OCI-LY7 (cell line): ENCODE measurements at regions not wholly inside any gene's neighbourhood (a gene's known extent, or its start where the extent isn't known, plus 50 kb on each side); places are given as distances from the start of the nearest gene placed in this dataset.

Source experiments
- EZH2phosphoT487 ChIP-seq: fragments of 200-600 bp; sonication (generic); IDR thresholded peaks from 2 replicates; pipeline ENCODE4 v1.6.1; 2018; ENCODE audit warnings: low read depth, borderline replicate concordance, mild to moderate bottlenecking, mixed run types, antibody characterized with exemption, low read length, moderate library complexity, mixed read lengths
- TF ChIP-seq, protein P1 (sequence below): fragments of 200-600 bp; sonication (generic); conservative IDR thresholded peaks from 2 replicates; pipeline ENCODE4 v1.5.1; 2014; ENCODE audit warnings: mild to moderate bottlenecking, antibody characterized with exemption, low read length, moderate library complexity, mixed read lengths

DNA sequence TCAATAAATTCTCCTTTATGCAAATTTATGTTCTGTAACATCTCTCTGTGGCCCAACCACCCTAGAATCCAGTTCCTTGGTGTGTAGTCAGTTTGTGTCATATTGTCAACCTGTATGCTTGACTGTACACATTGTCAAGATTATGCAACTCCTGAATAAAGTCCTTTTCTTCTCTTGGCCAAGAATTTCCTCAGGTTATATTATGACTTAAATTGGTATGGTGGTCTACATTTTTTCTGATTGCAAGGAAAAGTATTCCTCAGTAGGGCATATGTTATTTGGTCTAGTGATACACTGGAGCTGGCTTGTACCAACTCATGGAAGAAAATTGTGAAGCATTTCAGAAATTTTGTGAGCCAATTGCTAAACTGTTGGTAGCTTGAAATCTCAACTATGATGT is 482.8 kb upstream of the CHORDC1 start:
- TF ChIP-seq, protein P1, sequence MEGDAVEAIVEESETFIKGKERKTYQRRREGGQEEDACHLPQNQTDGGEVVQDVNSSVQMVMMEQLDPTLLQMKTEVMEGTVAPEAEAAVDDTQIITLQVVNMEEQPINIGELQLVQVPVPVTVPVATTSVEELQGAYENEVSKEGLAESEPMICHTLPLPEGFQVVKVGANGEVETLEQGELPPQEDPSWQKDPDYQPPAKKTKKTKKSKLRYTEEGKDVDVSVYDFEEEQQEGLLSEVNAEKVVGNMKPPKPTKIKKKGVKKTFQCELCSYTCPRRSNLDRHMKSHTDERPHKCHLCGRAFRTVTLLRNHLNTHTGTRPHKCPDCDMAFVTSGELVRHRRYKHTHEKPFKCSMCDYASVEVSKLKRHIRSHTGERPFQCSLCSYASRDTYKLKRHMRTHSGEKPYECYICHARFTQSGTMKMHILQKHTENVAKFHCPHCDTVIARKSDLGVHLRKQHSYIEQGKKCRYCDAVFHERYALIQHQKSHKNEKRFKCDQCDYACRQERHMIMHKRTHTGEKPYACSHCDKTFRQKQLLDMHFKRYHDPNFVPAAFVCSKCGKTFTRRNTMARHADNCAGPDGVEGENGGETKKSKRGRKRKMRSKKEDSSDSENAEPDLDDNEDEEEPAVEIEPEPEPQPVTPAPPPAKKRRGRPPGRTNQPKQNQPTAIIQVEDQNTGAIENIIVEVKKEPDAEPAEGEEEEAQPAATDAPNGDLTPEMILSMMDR: no peak
- TF ChIP-seq EZH2phosphoT487: no peak
